ENCODE measurements at regions not wholly inside any gene's neighbourhood (a gene's known extent, or its start where the extent isn't known, plus 50 kb on each side); places are given as distances from the start of the nearest gene placed in this dataset.

DNA sequence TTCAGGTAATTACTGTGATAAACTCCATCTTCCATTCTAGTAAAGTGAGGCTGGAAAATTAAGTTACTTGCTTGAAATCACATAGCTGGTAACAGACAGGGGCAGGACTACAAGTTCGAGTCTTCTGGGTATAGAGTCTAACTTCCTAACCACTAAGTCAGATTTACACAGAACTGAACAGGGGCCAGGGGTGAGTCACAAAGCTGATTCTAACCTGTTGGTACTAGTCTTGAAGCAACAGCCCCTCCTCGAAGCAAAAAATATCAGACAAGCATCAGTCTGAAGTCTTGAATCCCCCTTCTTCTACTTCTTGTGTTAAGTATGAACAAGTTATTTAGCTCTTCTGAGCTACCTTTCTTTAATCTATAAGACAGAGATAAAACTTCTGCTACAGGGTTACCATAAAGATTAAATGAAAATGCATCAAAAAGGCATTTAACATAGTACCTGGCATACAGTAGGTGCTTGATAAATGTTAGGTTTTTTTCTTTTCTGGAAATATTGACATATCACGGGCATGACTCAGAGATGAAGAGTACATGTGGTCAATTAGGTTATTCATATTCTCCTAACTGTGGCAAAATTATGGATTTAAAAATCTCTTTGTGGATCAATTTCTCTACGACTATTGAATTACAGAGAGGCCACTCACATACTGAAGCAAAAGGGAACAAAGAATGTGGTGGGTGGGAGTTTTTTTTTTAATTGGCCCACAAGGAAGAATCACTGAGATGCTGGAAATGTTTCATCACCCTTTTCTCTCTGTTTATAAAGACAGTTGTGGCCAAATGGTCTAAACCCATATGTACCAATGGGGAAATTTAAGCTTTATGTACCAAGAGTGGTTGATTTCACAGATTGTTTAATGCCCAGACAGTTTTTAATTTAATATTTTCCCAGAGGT, 266.9 kb upstream of the DYNLRB2 start:
- TF ChIP-seq ARNTL (CRISPR knock-in tag; IDR thresholded peaks at IDR 0.05; ENCODE audit: borderline replicate concordance, low read depth) (no peak), SNAI2 (CRISPR knock-in tag; IDR thresholded peaks at IDR 0.05) (no peak), ZNF8 (CRISPR knock-in tag; IDR thresholded peaks at IDR 0.05) (no peak)
- TF ChIP-seq, protein P1, sequence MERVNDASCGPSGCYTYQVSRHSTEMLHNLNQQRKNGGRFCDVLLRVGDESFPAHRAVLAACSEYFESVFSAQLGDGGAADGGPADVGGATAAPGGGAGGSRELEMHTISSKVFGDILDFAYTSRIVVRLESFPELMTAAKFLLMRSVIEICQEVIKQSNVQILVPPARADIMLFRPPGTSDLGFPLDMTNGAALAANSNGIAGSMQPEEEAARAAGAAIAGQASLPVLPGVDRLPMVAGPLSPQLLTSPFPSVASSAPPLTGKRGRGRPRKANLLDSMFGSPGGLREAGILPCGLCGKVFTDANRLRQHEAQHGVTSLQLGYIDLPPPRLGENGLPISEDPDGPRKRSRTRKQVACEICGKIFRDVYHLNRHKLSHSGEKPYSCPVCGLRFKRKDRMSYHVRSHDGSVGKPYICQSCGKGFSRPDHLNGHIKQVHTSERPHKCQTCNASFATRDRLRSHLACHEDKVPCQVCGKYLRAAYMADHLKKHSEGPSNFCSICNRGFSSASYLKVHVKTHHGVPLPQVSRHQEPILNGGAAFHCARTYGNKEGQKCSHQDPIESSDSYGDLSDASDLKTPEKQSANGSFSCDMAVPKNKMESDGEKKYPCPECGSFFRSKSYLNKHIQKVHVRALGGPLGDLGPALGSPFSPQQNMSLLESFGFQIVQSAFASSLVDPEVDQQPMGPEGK (CRISPR knock-in tag; IDR thresholded peaks at IDR 0.05; ENCODE audit: borderline replicate concordance), result no peak
- TF ChIP-seq, protein P2, sequence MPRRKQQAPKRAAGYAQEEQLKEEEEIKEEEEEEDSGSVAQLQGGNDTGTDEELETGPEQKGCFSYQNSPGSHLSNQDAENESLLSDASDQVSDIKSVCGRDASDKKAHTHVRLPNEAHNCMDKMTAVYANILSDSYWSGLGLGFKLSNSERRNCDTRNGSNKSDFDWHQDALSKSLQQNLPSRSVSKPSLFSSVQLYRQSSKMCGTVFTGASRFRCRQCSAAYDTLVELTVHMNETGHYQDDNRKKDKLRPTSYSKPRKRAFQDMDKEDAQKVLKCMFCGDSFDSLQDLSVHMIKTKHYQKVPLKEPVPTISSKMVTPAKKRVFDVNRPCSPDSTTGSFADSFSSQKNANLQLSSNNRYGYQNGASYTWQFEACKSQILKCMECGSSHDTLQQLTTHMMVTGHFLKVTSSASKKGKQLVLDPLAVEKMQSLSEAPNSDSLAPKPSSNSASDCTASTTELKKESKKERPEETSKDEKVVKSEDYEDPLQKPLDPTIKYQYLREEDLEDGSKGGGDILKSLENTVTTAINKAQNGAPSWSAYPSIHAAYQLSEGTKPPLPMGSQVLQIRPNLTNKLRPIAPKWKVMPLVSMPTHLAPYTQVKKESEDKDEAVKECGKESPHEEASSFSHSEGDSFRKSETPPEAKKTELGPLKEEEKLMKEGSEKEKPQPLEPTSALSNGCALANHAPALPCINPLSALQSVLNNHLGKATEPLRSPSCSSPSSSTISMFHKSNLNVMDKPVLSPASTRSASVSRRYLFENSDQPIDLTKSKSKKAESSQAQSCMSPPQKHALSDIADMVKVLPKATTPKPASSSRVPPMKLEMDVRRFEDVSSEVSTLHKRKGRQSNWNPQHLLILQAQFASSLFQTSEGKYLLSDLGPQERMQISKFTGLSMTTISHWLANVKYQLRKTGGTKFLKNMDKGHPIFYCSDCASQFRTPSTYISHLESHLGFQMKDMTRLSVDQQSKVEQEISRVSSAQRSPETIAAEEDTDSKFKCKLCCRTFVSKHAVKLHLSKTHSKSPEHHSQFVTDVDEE (CRISPR knock-in tag; IDR thresholded peaks at IDR 0.05), result no peak
- no peak for ATAC-seq

DNA sequence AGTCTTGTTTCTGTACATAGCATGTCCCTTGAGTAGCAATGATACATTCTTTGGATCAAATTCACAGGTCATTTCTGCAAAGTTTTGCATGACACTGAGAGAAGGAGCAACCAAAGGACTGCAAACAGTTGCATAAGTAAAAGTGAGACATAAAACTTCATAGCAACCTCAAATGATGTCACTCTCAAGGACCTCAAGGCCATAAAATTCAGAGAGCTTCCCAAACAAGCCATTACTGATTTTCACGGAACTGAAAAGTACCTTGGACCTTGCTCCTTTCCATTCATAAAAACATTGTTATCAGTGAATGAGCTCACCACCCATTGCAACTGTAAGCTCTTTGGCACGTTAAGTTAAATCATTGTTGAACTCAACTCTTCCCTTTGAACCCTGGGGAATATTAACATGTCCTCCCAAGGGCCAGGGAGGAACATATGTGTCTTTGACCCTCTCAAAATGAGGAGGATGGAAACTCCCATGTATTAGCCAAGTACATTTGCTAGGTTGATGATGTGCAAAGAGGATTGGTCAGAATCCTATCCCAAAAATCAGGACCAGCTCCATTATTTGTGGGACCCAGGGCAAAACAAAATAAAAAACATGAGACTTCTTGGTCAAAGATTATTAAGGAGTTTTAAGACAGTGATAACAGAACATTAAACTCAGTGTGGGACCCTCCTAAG, 275.0 kb upstream of the DYNLRB2 start:
- ATAC-seq, result no peak
- no peak for TF ChIP-seq ZNF70 (CRISPR knock-in tag; IDR thresholded peaks at IDR 0.05)
- no peak for TF ChIP-seq GLIS3 (CRISPR knock-in tag; IDR thresholded peaks at IDR 0.05)
- no peak for TF ChIP-seq ZFP30 (CRISPR knock-in tag; IDR thresholded peaks at IDR 0.05)
- TF ChIP-seq, protein P3, sequence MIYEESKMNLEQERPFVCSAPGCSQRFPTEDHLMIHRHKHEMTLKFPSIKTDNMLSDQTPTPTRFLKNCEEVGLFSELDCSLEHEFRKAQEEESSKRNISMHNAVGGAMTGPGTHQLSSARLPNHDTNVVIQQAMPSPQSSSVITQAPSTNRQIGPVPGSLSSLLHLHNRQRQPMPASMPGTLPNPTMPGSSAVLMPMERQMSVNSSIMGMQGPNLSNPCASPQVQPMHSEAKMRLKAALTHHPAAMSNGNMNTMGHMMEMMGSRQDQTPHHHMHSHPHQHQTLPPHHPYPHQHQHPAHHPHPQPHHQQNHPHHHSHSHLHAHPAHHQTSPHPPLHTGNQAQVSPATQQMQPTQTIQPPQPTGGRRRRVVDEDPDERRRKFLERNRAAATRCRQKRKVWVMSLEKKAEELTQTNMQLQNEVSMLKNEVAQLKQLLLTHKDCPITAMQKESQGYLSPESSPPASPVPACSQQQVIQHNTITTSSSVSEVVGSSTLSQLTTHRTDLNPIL (CRISPR knock-in tag; IDR thresholded peaks at IDR 0.05; ENCODE audit: low read depth), result no peak
- no peak for TF ChIP-seq SNAI2 (CRISPR knock-in tag; IDR thresholded peaks at IDR 0.05)
- no peak for TF ChIP-seq TCF4 (CRISPR knock-in tag; IDR thresholded peaks at IDR 0.05; ENCODE audit: borderline replicate concordance)
- TF ChIP-seq, protein P2 (CRISPR knock-in tag; IDR thresholded peaks at IDR 0.05), result no peak
- no peak for TF ChIP-seq OSR1 (CRISPR knock-in tag; IDR thresholded peaks at IDR 0.05)
- no peak for TF ChIP-seq BACH2 (CRISPR knock-in tag; IDR thresholded peaks at IDR 0.05; ENCODE audit: borderline replicate concordance)
- TF ChIP-seq ARNTL (CRISPR knock-in tag; IDR thresholded peaks at IDR 0.05; ENCODE audit: borderline replicate concordance, low read depth), result no peak
- TF ChIP-seq, protein P4, sequence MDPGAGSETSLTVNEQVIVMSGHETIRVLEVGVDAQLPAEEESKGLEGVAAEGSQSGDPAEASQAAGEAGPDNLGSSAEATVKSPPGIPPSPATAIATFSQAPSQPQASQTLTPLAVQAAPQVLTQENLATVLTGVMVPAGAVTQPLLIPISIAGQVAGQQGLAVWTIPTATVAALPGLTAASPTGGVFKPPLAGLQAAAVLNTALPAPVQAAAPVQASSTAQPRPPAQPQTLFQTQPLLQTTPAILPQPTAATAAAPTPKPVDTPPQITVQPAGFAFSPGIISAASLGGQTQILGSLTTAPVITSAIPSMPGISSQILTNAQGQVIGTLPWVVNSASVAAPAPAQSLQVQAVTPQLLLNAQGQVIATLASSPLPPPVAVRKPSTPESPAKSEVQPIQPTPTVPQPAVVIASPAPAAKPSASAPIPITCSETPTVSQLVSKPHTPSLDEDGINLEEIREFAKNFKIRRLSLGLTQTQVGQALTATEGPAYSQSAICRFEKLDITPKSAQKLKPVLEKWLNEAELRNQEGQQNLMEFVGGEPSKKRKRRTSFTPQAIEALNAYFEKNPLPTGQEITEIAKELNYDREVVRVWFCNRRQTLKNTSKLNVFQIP (CRISPR knock-in tag; IDR thresholded peaks at IDR 0.05; ENCODE audit: borderline replicate concordance, low read depth), result no peak
- no peak for TF ChIP-seq ESRRG (CRISPR knock-in tag; IDR thresholded peaks at IDR 0.05)
- TF ChIP-seq ZNF8 (CRISPR knock-in tag; IDR thresholded peaks at IDR 0.05), result no peak
- no peak for TF ChIP-seq RARB (CRISPR knock-in tag; IDR thresholded peaks at IDR 0.05)
- TF ChIP-seq PPARA (CRISPR knock-in tag; IDR thresholded peaks at IDR 0.05; ENCODE audit: borderline replicate concordance), result no peak
- TF ChIP-seq, protein P5, sequence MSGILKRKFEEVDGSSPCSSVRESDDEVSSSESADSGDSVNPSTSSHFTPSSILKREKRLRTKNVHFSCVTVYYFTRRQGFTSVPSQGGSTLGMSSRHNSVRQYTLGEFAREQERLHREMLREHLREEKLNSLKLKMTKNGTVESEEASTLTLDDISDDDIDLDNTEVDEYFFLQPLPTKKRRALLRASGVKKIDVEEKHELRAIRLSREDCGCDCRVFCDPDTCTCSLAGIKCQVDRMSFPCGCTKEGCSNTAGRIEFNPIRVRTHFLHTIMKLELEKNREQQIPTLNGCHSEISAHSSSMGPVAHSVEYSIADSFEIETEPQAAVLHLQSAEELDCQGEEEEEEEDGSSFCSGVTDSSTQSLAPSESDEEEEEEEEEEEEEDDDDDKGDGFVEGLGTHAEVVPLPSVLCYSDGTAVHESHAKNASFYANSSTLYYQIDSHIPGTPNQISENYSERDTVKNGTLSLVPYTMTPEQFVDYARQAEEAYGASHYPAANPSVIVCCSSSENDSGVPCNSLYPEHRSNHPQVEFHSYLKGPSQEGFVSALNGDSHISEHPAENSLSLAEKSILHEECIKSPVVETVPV (CRISPR knock-in tag; IDR thresholded peaks at IDR 0.05), result no peak
- TF ChIP-seq TOX (CRISPR knock-in tag; IDR thresholded peaks at IDR 0.05; ENCODE audit: borderline replicate concordance), result no peak
- no peak for TF ChIP-seq ZC3H10 (CRISPR knock-in tag; IDR thresholded peaks at IDR 0.05)
